Upper lobe of right lung (tissue), 1 donor: ENCODE measurements at regions not wholly inside any gene's neighbourhood (a gene's known extent, or its start where the extent isn't known, plus 50 kb on each side); places are given as distances from the start of the nearest gene placed in this dataset.

Experiments
- ATAC-seq: fragments of 200-7000 bp; cut with Tn5 transposase; one replicate; pipeline ENCODE4 v1.9.1; 2020; ENCODE audit warnings: mild to moderate bottlenecking, moderate library complexity
- DNase-seq: peaks from one replicate; pipeline ENCODE4 v3.0.0-alpha.2; 2020
- H3K27ac ChIP-seq: fragments of 200-600 bp; one replicate; pipeline ENCODE4 v1.8.0; 2022
- H3K27me3 ChIP-seq: fragments of 200-600 bp; one replicate; pipeline ENCODE4 v1.8.0; 2022; ENCODE audit warnings: mild to moderate bottlenecking
- H3K36me3 ChIP-seq: fragments of 200-600 bp; one replicate; pipeline ENCODE4 v1.8.0; 2022
- H3K4me1 ChIP-seq: fragments of 200-600 bp; one replicate; pipeline ENCODE4 v1.8.0; 2022
- H3K4me3 ChIP-seq: fragments of 200-600 bp; one replicate; pipeline ENCODE4 v1.8.0; 2022; ENCODE audit warnings: mild to moderate bottlenecking
- H3K9me3 ChIP-seq: fragments of 200-600 bp; one replicate; pipeline ENCODE4 v1.8.0; 2022
- intact Hi-C: fragments of 100-400 bp; cut with DNase I; formaldehyde crosslinking; loops from one replicate; pipeline ENCODE4 v1.11.0; 2022
- TF ChIP-seq, protein P1 (sequence below): fragments of 200-600 bp; IDR thresholded peaks from one replicate; pipeline ENCODE4 v1.8.0; 2022; ENCODE audit warnings: antibody characterized with exemption
- donor health status: DM: no; HTN: yes; CAD: no; lungs with severe emphysema.

DNA sequence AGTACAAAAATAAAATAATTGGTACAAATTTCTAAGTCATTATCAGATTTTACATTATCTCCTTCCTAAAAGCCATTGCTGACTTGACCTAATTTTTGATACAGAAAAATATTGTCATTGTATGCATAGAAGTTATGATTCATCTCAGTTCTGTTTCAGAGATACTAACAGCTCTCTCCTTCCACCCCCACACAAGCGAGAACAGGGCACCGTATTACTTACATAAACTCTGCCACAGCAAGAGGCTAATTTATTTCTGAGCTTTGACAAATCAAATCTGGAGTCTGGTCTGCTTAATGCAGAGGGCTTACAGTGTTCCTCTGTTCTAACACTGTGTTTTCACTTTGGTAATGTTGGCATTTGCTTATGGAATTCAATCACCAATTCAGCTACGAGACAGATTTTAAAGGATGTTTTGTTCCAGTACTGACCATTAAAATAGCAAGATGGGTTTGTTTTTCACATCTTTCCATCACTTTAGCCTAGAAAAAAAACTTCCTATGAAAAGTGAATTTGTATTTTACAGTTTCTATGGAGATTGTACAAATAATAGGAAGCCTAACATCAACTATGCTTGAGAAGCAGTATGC is 181.8 kb downstream of the USP46 start:
- Histone ChIP-seq H3K4me3 (no peak overlapping the region), H3K36me3 (no peaks in the 10 kb centered on the region), H3K27me3 (no peaks in the 10 kb centered on the region), H3K27ac (no peak overlapping the region), H3K9me3 (no peaks in the 10 kb centered on the region), H3K4me1 (no peaks in the 10 kb centered on the region)
- intact Hi-C loops = no loop called here
- TF ChIP-seq, protein P1, sequence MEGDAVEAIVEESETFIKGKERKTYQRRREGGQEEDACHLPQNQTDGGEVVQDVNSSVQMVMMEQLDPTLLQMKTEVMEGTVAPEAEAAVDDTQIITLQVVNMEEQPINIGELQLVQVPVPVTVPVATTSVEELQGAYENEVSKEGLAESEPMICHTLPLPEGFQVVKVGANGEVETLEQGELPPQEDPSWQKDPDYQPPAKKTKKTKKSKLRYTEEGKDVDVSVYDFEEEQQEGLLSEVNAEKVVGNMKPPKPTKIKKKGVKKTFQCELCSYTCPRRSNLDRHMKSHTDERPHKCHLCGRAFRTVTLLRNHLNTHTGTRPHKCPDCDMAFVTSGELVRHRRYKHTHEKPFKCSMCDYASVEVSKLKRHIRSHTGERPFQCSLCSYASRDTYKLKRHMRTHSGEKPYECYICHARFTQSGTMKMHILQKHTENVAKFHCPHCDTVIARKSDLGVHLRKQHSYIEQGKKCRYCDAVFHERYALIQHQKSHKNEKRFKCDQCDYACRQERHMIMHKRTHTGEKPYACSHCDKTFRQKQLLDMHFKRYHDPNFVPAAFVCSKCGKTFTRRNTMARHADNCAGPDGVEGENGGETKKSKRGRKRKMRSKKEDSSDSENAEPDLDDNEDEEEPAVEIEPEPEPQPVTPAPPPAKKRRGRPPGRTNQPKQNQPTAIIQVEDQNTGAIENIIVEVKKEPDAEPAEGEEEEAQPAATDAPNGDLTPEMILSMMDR = no peak
- DNase-seq = no peak
- no peak for ATAC-seq

DNA sequence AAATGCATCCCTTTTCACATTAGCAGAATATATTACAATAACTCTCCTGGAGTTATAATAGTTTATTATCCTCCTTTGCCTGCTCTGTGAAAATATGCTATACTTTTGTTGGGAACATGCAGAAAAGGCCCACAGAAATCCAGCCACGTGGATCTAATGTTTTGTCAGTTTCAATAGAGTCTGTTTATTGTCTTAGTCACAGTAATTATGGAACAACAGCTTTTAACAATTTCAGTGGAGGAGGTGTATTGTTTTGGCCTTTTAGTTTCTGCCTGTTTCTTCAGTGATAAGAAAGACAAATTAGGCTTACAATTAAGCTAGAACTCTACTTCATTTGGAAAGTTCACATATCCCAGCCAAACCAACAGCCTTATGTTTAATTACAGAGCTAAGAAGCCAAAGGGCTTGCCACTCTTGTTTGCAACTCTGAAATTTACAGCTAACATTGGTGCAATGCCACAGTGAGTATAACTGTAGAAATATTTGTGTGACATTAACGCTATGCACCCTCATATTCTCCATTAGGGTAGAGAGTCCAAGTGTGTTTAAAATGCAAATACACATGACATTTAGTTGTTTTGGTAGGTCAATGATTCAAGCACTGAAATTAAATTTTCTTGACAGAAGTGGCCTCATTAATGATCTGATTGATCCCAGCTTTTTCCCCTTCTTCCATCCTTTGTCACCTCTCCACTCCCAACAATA is 175.8 kb downstream of the USP46 start:
- no peak for DNase-seq
- no peak overlapping the region for H3K4me3 ChIP-seq
- H3K36me3 ChIP-seq = no peaks in the 10 kb centered on the region
- no peaks in the 10 kb centered on the region for H3K9me3 ChIP-seq
- no peaks in the 10 kb centered on the region for H3K4me1 ChIP-seq
- no peak overlapping the region for H3K27ac ChIP-seq
- intact Hi-C loops = no loop called here
- no peaks in the 10 kb centered on the region for H3K27me3 ChIP-seq
- ATAC-seq = no peak
- TF ChIP-seq, protein P1 = no peak

DNA sequence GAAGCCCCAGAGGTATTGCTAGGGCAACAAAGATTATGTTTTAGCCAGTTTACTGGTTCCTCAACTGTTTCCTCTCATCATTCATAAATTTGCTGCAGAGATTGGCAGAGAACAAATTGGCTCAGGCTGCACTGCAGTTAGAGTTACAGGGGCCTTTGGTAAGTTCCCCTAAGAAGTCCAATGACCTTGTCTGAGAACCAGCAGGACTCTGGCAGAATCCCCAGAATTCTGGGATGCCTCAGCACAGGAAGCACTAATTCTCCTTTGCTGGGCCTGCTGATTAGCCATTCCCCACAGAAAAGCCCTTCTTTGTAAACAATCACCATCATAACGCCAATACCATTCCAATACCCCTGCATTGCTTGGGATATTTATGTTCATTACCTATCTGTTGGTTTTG is 151.3 kb downstream of the USP46 start:
- no peaks in the 10 kb centered on the region for H3K9me3 ChIP-seq
- TF ChIP-seq, protein P1 = no peak
- ATAC-seq (no peak), DNase-seq (no peak)
- H3K36me3 ChIP-seq = no peaks in the 10 kb centered on the region
- H3K4me1 ChIP-seq = no peaks in the 10 kb centered on the region
- no peaks in the 10 kb centered on the region for H3K27me3 ChIP-seq
- H3K4me3 ChIP-seq = no peak overlapping the region
- no peak overlapping the region for H3K27ac ChIP-seq
- intact Hi-C loops = no loop called here

DNA sequence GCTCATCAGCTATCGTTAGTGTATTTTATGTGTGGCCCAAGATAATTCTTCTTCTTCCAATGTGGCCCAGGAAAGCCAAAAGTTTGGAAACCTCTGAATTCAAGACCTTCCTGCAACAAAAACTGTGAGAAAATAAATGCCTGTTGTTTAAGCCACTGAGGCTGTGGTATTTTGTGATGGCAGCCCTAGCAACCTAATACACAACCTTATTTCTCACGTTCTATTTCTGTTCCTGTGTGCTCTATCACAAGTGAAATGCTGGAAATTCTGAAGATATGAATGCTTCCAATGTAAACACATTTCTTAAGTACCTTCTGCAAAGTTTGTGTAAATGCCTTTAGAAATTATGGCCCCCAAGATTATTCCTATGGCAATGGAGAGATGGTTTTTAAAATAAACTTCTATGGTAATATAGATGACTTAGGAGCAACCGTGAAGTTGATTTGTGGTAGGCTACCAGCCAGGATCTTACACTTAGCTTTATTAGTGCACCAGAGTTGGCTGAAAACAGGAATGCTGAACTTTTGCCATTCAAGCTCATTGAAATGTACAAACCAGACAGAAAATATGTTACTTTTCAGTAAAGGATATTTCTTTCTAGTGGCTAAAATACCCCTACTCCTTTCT is 148.0 kb downstream of the USP46 start:
- DNase-seq = no peak
- intact Hi-C loops = no loop called here
- Histone ChIP-seq H3K27me3 (no peaks in the 10 kb centered on the region), H3K4me3 (no peak overlapping the region), H3K27ac (no peak overlapping the region), H3K36me3 (no peaks in the 10 kb centered on the region), H3K4me1 (no peaks in the 10 kb centered on the region), H3K9me3 (no peaks in the 10 kb centered on the region)
- no peak for ATAC-seq
- TF ChIP-seq, protein P1 = no peak

DNA sequence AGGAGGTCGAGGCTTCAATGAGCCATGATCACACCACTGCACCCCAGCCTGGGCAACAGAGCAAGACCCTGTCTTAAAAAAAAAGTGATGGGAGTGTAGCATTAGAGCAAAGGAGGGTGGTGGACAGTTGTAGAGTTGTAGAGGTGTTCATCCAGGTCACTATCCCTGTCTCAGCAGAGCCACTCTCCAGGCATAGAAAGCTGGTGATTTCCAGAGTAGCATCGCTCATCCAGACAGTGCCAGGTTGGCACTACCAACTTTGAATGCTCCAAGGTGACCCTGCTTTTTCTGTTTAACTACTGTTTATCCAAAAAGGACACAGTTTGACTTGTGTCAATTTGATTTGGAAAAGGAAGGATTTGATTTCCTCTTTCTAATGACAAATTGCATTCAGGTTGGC is 147.3 kb downstream of the USP46 start:
- H3K4me1 ChIP-seq = no peaks in the 10 kb centered on the region
- no peaks in the 10 kb centered on the region for H3K36me3 ChIP-seq
- no peaks in the 10 kb centered on the region for H3K27me3 ChIP-seq
- TF ChIP-seq, protein P1 = no peak
- DNase-seq (no peak), ATAC-seq (no peak)
- H3K4me3 ChIP-seq = no peak overlapping the region
- no peak overlapping the region for H3K27ac ChIP-seq
- intact Hi-C loops = no loop called here
- H3K9me3 ChIP-seq = no peaks in the 10 kb centered on the region
